Cardiac muscle cell (in vitro differentiated cells and primary cell): ENCODE measurements at regions not wholly inside any gene's neighbourhood (a gene's known extent, or its start where the extent isn't known, plus 50 kb on each side); places are given as distances from the start of the nearest gene placed in this dataset.
"Not testable (repeated sequence)": the region's sequence is repeated elsewhere in the genome, so short reads cannot be mapped to it uniquely, and the experiment has no call there.

ENCODE experiments used
- DNase-seq, 2 donors: peaks; one replicate each; pipeline versions ENCODE4 v3.0.0 to v3.0.0-alpha.2; 2010 to 2017; ENCODE audit warnings: low read depth in 1 of 2, low spot score in 1 of 2
- H3K27ac ChIP-seq: fragments of 200-600 bp; sonication (generic); 2 replicates; pipeline ENCODE4 v1.5.1; 2016
- H3K27me3 ChIP-seq: fragments of 200-600 bp; sonication (generic); 2 replicates; pipeline ENCODE4 v1.6.0; 2016; ENCODE audit warnings: control low read depth
- H3K36me3 ChIP-seq: fragments of 200-600 bp; sonication (generic); 2 replicates; pipeline ENCODE4 v1.5.1; 2016; ENCODE audit warnings: control low read depth
- H3K4me1 ChIP-seq: fragments of 200-600 bp; sonication (generic); 2 replicates; pipeline ENCODE4 v1.8.1; 2017; ENCODE audit warnings: low read depth, mild to moderate bottlenecking, mixed run types
- H3K4me3 ChIP-seq: fragments of 200-600 bp; sonication (generic); 2 replicates; pipeline ENCODE4 v1.5.1; 2016; ENCODE audit warnings: mild to moderate bottlenecking
- H3K9me3 ChIP-seq: fragments of 200-600 bp; sonication (generic); 2 replicates; pipeline ENCODE4 v1.5.1; 2017; ENCODE audit warnings: low read depth, mild to moderate bottlenecking, control low read depth
- CTCF ChIP-seq: IDR thresholded peaks from 2 replicates; pipeline ENCODE4 v1.5.1; 2012; ENCODE audit warnings: low read depth, mild to moderate bottlenecking, low read length

DNA sequence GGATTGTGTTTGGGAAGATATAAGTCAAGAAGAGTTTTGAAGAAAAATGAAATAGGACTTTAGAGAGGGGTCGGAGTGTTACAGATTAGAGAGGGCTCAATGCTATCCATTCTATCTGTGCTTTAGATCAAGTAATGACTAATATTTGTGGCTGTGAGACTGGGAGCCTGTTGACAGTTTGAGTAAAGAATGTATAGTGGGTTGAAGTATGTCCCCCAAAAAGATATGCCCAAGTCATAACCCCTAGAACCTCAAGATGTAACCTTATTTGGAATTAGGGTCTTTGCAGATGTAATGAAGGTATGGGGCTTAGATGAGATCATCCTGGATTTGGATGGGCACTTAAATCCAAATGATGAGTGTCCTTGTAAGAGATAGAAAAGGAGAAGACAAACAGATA lies 55.3 kb upstream of the SERPINE2 start:
- DNase-seq, result no peak
- no peaks in the 10 kb centered on the region for H3K9me3 ChIP-seq
- H3K36me3 ChIP-seq, result no peaks in the 10 kb centered on the region
- H3K27me3 ChIP-seq, result no peaks in the 10 kb centered on the region
- TF ChIP-seq CTCF, result no peak
- no peaks in the 10 kb centered on the region for H3K4me1 ChIP-seq
- no peak overlapping the region for H3K27ac ChIP-seq
- no peak overlapping the region for H3K4me3 ChIP-seq

DNA sequence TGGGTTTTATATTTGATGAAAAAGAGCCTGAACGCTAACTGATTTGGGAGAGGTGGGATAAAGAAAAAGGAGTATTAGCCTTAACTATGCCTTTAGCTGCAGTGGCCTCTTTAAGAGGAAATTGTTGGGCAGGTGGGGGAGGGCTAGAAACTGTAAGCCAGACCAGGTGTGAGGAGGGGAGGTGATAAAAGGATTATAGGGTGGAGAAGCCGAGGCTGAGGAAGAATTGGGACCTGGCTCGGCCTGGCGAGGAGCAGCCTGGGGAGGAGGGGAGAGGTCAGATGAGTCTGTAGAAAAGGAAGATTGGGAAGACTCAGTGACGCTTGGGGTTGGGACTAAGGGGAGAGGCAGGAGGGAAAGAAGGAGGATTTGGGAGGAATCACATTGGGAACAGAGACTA lies 52.6 kb upstream of the SERPINE2 start:
- not testable (repeated sequence) for H3K27me3 ChIP-seq, H3K27ac ChIP-seq, H3K9me3 ChIP-seq, DNase-seq, H3K4me1 ChIP-seq, H3K36me3 ChIP-seq, H3K4me3 ChIP-seq

- not testable (repeated sequence) for DNase-seq, H3K27me3 ChIP-seq, H3K27ac ChIP-seq
Measured at GRCh38 chr2:224089606-224090005, 50.5 kb upstream of the SERPINE2 start.

More at GRCh38 chr2:224089606-224090005, 50.5 kb upstream of the SERPINE2 start:
- H3K4me1 ChIP-seq, H3K9me3 ChIP-seq, H3K36me3 ChIP-seq, H3K4me3 ChIP-seq: not testable (repeated sequence)
